T-cell (primary cell): ENCODE measurements at regions not wholly inside any gene's neighbourhood (a gene's known extent, or its start where the extent isn't known, plus 50 kb on each side); places are given as distances from the start of the nearest gene placed in this dataset.
"Not testable (repeated sequence)": the region's sequence is repeated elsewhere in the genome, so short reads cannot be mapped to it uniquely, and the experiment has no call there.

Source experiments
- ATAC-seq, 4 experiments: fragments of 200-7000 bp in 3 of 4; fragments of 150-1000 bp in 1 of 4; cut with Tn5 transposase; replicated peaks in 1 of 4; 1 replicate in 3 of 4; 2 replicates in 1 of 4; pipeline ENCODE4 v1.10.0; 2021; ENCODE audit warnings: moderate library complexity in 3 of 4, mild to moderate bottlenecking in 2 of 4, moderate number of reproducible peaks in 1 of 4
- CTCF ChIA-PET, 2 donors: fragments of 300-600 bp; sonication (Branson Sonifier 250); formaldehyde crosslinking; loops; one replicate each; lab custom pipeline; 2022; ENCODE audit warnings: antibody characterized with exemption in 2 of 2; lab: Charles Lee
- POLR2A ChIA-PET, 2 donors: fragments of 300-600 bp; sonication (Branson Sonifier 250); formaldehyde crosslinking; loops; one replicate each; lab custom pipeline; 2022; ENCODE audit warnings: antibody characterized with exemption in 2 of 2; lab: Charles Lee
- DNase-seq, 35 experiments: peaks; one replicate each; pipeline versions ENCODE4 v3.0.0 to v3.0.0-alpha.2; 2013 to 2023
- H3K27ac ChIP-seq: one replicate; pipeline ENCODE4 v1.5.1; 2013; ENCODE audit warnings: low read length
- H3K27me3 ChIP-seq, 2 experiments: replicated peaks in 1 of 2; 1 replicate in 1 of 2; 2 replicates in 1 of 2; pipeline versions ENCODE4 v1.6.1 to v1.7.0; 2013; ENCODE audit warnings: low read length in 1 of 2, mixed read lengths in 1 of 2; ENCODE audit not compliant: control insufficient read depth in 2 of 2, insufficient read depth in 2 of 2; ENCODE audit errors: extremely low read depth in 1 of 2
- H3K36me3 ChIP-seq, 2 donors: 1 replicate in 1 of 2; 2 replicates in 1 of 2; pipeline versions ENCODE4 v1.6.1 to v1.7.0; 2013; ENCODE audit warnings: low read length in 1 of 2; ENCODE audit not compliant: control insufficient read depth in 2 of 2, insufficient read depth in 1 of 2; ENCODE audit errors: extremely low read depth in 1 of 2
- H3K4me1 ChIP-seq, 2 experiments: 1 replicate in 1 of 2; 2 replicates in 1 of 2; pipeline versions ENCODE4 v1.6.1 to v1.7.0; 2013; ENCODE audit warnings: low read length in 2 of 2, mixed read lengths in 1 of 2; ENCODE audit not compliant: insufficient read depth in 2 of 2, control insufficient read depth in 1 of 2; ENCODE audit errors: extremely low read depth in 1 of 2
- H3K4me3 ChIP-seq, 2 donors: 1 replicate in 1 of 2; 2 replicates in 1 of 2; pipeline versions ENCODE4 v1.5.1 to v1.7.0; 2013; ENCODE audit warnings: mild to moderate bottlenecking in 2 of 2, low read length in 1 of 2, moderate library complexity in 1 of 2; ENCODE audit not compliant: control insufficient read depth in 1 of 2; ENCODE audit errors: extremely low read depth in 1 of 2
- H3K9me3 ChIP-seq: 2 replicates; pipeline ENCODE4 v1.7.0; 2013
- H3K27ac Mint-ChIP-seq, 2 donors: one replicate each; pipeline ENCODE4 v1.8.0; 2020 to 2021; ENCODE audit warnings: mild to moderate bottlenecking in 2 of 2, mixed read lengths in 2 of 2
- H3K27me3 Mint-ChIP-seq, 2 donors: one replicate each; pipeline ENCODE4 v1.8.0; 2021 to 2022; ENCODE audit warnings: mixed read lengths in 2 of 2
- H3K36me3 Mint-ChIP-seq: one replicate; pipeline ENCODE4 v1.8.0; 2021; ENCODE audit warnings: mixed read lengths
- H3K4me1 Mint-ChIP-seq, 3 donors: one replicate each; pipeline ENCODE4 v1.8.0; 2020 to 2022; ENCODE audit warnings: mixed read lengths in 3 of 3, mild to moderate bottlenecking in 1 of 3
- H3K4me3 Mint-ChIP-seq, 3 donors: one replicate each; pipeline ENCODE4 v1.8.0; 2020 to 2022; ENCODE audit warnings: mild to moderate bottlenecking in 3 of 3, mixed read lengths in 3 of 3, moderate library complexity in 3 of 3
- H3K9me3 Mint-ChIP-seq, 3 donors: one replicate each; pipeline ENCODE4 v1.8.0; 2020 to 2022; ENCODE audit warnings: mixed read lengths in 3 of 3
- WGBS: methylation state at CpG from one replicate; pipeline ENCODE4 v1.1.5; 2013; ENCODE audit warnings: missing lambda C conversion rate; ENCODE audit not compliant: insufficient coverage; 5-methylcytosine and 5-hydroxymethylcytosine counted together

DNA sequence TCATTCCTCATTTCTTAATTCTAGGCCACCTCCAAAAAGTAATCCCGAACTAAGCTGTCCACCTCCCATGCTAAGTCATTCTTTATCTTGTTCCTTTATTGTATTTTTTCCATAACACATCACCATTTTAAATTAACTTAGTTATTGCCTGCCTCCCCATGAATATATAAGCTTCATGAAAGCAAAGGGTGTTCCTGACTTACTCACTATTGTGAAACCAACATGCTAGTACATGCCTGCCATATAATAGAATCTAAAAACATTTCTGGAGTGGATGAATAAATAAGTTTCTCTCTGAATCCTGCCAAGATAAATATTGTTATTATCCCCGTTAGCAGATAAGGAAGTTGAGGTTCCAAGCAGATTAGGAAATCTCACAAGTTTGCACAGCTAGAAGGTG is 232.1 kb downstream of the NPIPA8 start:
- H3K27ac ChIP-seq, H3K4me1 Mint-ChIP-seq, H3K9me3 Mint-ChIP-seq, H3K36me3 ChIP-seq, H3K4me3 Mint-ChIP-seq, H3K27me3 ChIP-seq, H3K27ac Mint-ChIP-seq, H3K4me1 ChIP-seq, DNase-seq, CTCF ChIA-PET, H3K36me3 Mint-ChIP-seq, H3K9me3 ChIP-seq, ATAC-seq, POLR2A ChIA-PET, H3K4me3 ChIP-seq, H3K27me3 Mint-ChIP-seq: not testable (repeated sequence)
- no CpG with 5 or more reads among the region's 2 CpGs for WGBS

DNA sequence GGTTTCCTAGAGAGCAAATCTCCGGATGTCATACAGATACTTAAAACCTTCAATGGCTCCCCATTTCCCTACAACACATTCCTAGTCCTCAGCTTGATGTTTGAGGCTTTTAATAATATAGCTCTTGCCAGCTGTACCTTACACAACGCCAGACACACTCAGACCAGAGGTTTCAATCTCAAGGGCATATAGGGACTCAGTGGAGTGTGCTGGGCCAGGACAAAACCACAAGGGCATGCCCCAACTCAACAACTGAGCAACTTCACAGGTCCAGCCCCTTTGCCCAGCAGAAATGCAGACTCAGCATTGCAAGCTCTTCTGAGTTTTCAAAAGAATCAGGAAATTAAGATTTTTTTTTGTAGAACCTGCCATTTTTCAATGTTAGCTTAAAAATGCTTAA is 235.5 kb downstream of the NPIPA8 start:
- H3K9me3 Mint-ChIP-seq, H3K27ac ChIP-seq, H3K4me1 ChIP-seq, POLR2A ChIA-PET, H3K4me1 Mint-ChIP-seq, H3K4me3 Mint-ChIP-seq, DNase-seq, H3K27me3 Mint-ChIP-seq, H3K27ac Mint-ChIP-seq, H3K4me3 ChIP-seq, CTCF ChIA-PET, ATAC-seq, H3K9me3 ChIP-seq, H3K27me3 ChIP-seq, H3K36me3 Mint-ChIP-seq, H3K36me3 ChIP-seq: not testable (repeated sequence)
- no CpG with 5 or more reads among the region's 2 CpGs for WGBS

DNA sequence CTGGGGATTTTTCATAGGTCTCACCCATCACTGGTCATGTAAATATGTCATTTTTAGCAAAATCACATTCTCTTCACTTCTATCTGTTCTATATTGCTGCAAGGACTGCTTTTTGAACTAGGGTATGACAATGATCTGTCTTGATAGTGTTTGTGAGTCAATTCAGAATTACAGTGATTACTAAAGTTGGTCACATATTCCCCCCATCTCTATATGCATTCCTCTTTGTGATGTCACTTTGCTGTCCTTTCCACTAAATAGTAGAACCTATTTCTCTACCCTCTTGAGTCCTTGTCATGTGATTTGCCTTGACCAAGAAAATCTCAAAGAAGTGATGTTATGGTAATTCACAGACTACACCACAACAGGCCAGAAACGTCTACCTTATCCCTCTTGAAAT is 243.9 kb downstream of the NPIPA8 start:
- H3K36me3 Mint-ChIP-seq, H3K4me3 ChIP-seq, H3K4me1 Mint-ChIP-seq, H3K4me3 Mint-ChIP-seq, POLR2A ChIA-PET, H3K36me3 ChIP-seq, CTCF ChIA-PET, H3K27ac ChIP-seq, H3K27me3 ChIP-seq, H3K4me1 ChIP-seq, H3K9me3 ChIP-seq, H3K27ac Mint-ChIP-seq, H3K9me3 Mint-ChIP-seq, H3K27me3 Mint-ChIP-seq, ATAC-seq, DNase-seq: not testable (repeated sequence)
- no CpG with 5 or more reads among the region's 1 CpG for WGBS

DNA sequence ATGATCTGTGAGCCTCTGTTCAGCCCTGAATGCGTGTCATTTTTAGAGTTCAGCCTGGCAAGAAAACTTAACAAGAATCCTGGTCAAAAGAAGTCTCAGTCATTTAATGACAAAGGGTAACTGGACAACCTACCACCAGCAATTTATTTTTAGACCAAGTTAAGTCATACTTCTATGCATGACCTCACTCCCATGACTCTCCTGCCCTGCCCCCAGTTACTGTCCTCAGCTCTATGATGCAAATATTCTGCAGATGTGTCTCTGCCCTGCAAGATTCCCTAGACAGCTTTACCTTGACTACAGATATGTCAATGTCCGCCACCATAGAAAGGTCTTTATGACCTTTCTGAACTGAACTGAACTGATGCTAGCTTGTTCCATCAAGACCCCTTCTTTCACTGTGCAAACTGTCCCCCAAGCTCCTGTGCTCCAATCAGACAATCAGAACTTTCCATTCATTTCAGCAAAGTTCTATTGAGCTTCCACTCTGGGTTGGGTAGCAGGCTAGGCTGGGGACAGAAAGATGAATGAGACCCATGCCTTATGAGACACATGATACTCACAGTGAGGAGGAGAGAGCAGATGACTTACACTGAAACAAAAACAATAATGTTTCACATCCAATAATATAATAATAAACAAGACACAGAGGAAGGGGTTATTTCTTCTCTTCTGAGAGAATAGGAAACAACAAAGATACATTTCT is 255.7 kb downstream of the NPIPA8 start:
- H3K9me3 ChIP-seq, POLR2A ChIA-PET, H3K9me3 Mint-ChIP-seq, H3K27me3 Mint-ChIP-seq, CTCF ChIA-PET, H3K4me1 Mint-ChIP-seq, H3K4me1 ChIP-seq, H3K4me3 ChIP-seq, H3K27ac Mint-ChIP-seq, H3K36me3 Mint-ChIP-seq, H3K36me3 ChIP-seq, H3K27me3 ChIP-seq, H3K27ac ChIP-seq, H3K4me3 Mint-ChIP-seq, DNase-seq, ATAC-seq: not testable (repeated sequence)
- WGBS = 86% methylated on average over 1 of the region's 2 CpGs

DNA sequence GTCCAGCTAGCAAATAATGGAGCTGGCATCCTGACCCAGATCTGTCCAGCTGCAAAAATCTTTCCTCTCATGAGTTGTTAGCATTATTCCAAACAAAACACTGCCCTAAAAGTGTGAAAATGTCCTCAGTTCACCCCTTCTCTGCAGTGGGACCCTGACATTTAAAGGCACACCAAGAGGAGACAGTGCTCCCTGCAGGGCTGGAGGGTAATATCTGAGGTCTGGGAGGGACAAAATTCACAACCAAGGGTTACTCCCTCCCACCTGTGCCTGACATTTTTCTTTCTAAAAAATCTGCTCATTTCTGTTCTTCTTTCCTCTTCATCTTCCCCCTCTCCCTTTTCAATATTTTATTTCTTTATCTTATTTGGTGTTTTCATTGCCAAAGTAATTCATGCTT is 258.6 kb downstream of the NPIPA8 start:
- H3K4me1 ChIP-seq, H3K27ac Mint-ChIP-seq, POLR2A ChIA-PET, H3K27ac ChIP-seq, CTCF ChIA-PET, H3K27me3 ChIP-seq, H3K4me1 Mint-ChIP-seq, H3K4me3 ChIP-seq, H3K27me3 Mint-ChIP-seq, H3K9me3 Mint-ChIP-seq, H3K9me3 ChIP-seq, DNase-seq, ATAC-seq, H3K36me3 Mint-ChIP-seq, H3K4me3 Mint-ChIP-seq, H3K36me3 ChIP-seq: not testable (repeated sequence)

DNA sequence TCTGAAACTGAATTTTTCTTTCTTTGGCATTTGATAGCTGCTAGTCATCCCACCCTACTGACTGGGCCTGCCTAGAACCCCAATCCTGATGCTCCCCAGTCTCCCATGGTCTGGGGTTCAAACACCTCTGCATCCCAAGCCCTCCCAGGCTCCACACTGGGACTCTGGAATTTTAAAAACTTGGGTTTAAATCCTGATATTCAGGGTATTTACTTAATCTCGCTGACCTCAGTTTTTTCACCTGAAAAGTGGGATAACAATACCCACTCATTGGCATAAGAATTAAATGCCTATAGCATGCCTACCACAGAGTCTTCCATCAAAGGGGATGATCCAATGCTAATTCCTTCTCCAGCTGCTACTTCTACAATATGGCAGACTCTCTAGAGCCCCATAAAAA is 264.4 kb downstream of the NPIPA8 start:
- no peaks in the 10 kb centered on the region for H3K4me1 ChIP-seq
- peaks cover 0 to 7% (median 0%) of the 10 kb centered on the region in 3 donors for H3K9me3 Mint-ChIP-seq
- no peak overlapping the region for H3K27ac ChIP-seq
- H3K27ac Mint-ChIP-seq = no peak overlapping the region
- ChIA-PET CTCF (no interaction called here), POLR2A (no interaction called here)
- H3K27me3 ChIP-seq = no peaks in the 10 kb centered on the region
- H3K9me3 ChIP-seq = no peaks in the 10 kb centered on the region
- H3K4me1 Mint-ChIP-seq = no peaks in the 10 kb centered on the region
- no peaks in the 10 kb centered on the region for H3K36me3 Mint-ChIP-seq
- WGBS = no CpG with 5 or more reads among the region's 1 CpG
- H3K4me3 Mint-ChIP-seq = no peak overlapping the region
- no peak for ATAC-seq
- no peaks in the 10 kb centered on the region for H3K36me3 ChIP-seq
- peaks cover 2 to 12% of the 10 kb centered on the region in 2 donors for H3K27me3 Mint-ChIP-seq
- no peak overlapping the region for H3K4me3 ChIP-seq
- no peak for DNase-seq

DNA sequence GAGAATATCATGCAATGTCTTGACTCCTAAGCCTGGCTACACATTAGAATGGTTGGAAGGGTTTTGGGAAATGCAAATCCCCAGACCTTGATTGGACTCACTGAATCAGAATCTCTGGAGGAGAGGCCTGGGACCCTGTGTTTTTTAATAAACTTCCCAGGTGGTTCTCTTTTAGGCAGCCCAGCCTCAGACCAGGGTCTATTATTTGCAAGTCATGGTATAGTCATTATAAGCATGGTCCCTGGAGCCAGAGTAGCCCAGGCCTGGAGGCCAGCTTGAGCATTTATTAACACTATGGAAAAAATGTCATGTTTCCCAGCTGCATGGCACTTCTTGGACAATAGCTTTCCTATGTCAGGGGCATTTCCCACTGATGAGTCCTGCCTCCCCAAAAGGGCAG is 266.9 kb downstream of the NPIPA8 start:
- H3K4me1 ChIP-seq = no peaks in the 10 kb centered on the region
- H3K9me3 ChIP-seq = no peaks in the 10 kb centered on the region
- ATAC-seq (no peak), DNase-seq (no peak)
- Mint-ChIP-seq H3K4me3 (no peak overlapping the region), H3K27ac (no peak overlapping the region), H3K9me3 (peaks cover 0 to 11% (median 5%) of the 10 kb centered on the region in 3 donors), H3K27me3 (peaks cover 2 to 12% of the 10 kb centered on the region in 2 donors), H3K36me3 (no peaks in the 10 kb centered on the region), H3K4me1 (no peaks in the 10 kb centered on the region)
- H3K4me3 ChIP-seq = no peak overlapping the region
- no peaks in the 10 kb centered on the region for H3K36me3 ChIP-seq
- ChIA-PET CTCF (no interaction called here), POLR2A (interaction anchor here in 1 of 2 donors (0.7 kb wide), 1 partner anchor 305 kb away, joined by 3 read pairs; no protein-coding TSS in a partner anchor)
- no peak overlapping the region for H3K27ac ChIP-seq
- no peaks in the 10 kb centered on the region for H3K27me3 ChIP-seq
